ENCODE measurements at regions not wholly inside any gene's neighbourhood (a gene's known extent, or its start where the extent isn't known, plus 50 kb on each side); places are given as distances from the start of the nearest gene placed in this dataset.

GRCh38 chr16:60073376-60073775 is 1339.3 kb upstream of the GOT2 start (continued):
- no peak for TF ChIP-seq CEBPB (IDR thresholded peaks at IDR 0.05)
- no peak for TF ChIP-seq USF2 (IDR thresholded peaks at IDR 0.05)

GRCh38 chr16:60064026-60064425 is 1329.9 kb upstream of the GOT2 start:
- Histone ChIP-seq H3K4me3 (no peak overlapping the region), H3K4me1 (no peaks in the 10 kb centered on the region), H3K27ac (no peak overlapping the region), H3K4me2 (no peak overlapping the region), H3K9me3 (no peaks in the 10 kb centered on the region)
- no peak for FAIRE-seq
- ChIA-PET CTCF (no interaction called here), POLR2A (no interaction called here)
- ATAC-seq = no peak
- no peak for DNase-seq (ENCODE audit: low read depth in 1 of 2, low spot score in 1 of 2)
- TF ChIP-seq FOSB (CRISPR knock-in tag; IDR thresholded peaks at IDR 0.05) = no peak
- no peak for TF ChIP-seq EHMT2 (IDR thresholded peaks at IDR 0.05; ENCODE audit: low read depth)
- no peak for TF ChIP-seq CHD2 (IDR thresholded peaks at IDR 0.05; ENCODE audit: low read length, partially characterized antibody)
- no peak for TF ChIP-seq HEYL (CRISPR knock-in tag; IDR thresholded peaks at IDR 0.05)
- TF ChIP-seq FOXS1 (CRISPR knock-in tag; IDR thresholded peaks at IDR 0.05) = no peak
- TF ChIP-seq POLR2AphosphoS2 (conservative IDR thresholded peaks at IDR 0.05; ENCODE audit: low read length) = no peak
- TF ChIP-seq RFX5 (IDR thresholded peaks at IDR 0.05) = no peak
- TF ChIP-seq CBX8 (IDR thresholded peaks at IDR 0.05) = no peak
- TF ChIP-seq TP53 (CRISPR knock-in tag; IDR thresholded peaks at IDR 0.05) = no peak
- TF ChIP-seq TFCP2L1 (CRISPR knock-in tag; IDR thresholded peaks at IDR 0.05) = no peak
- no peak for TF ChIP-seq HMGXB4 (CRISPR knock-in tag; IDR thresholded peaks at IDR 0.05; ENCODE audit: borderline replicate concordance)
- no peak for TF ChIP-seq SREBF2 (IDR thresholded peaks at IDR 0.05)
- no peak for TF ChIP-seq JUNB (IDR thresholded peaks at IDR 0.05)
- no peak for TF ChIP-seq USF2 (IDR thresholded peaks at IDR 0.05)
- TF ChIP-seq MYC (IDR thresholded peaks at IDR 0.05; ENCODE audit: borderline replicate concordance, low read length) = no peak
- TF ChIP-seq EHF (CRISPR knock-in tag; IDR thresholded peaks at IDR 0.05) = no peak

GRCh38 chr16:60061396-60061795 is 1327.3 kb upstream of the GOT2 start:
- POLR2A ChIA-PET = no interaction called here
- ATAC-seq = no peak

GRCh38 chr16:60060731-60061130 is 1326.6 kb upstream of the GOT2 start:
- H3K4me2 ChIP-seq = no peak overlapping the region
- 52% methylated on average over 2 of the region's 2 CpGs for WGBS (ENCODE audit: missing lambda C conversion rate)
- no peak overlapping the region for H3K27ac ChIP-seq
- ATAC-seq (no peak), FAIRE-seq (no peak), DNase-seq (ENCODE audit: low read depth in 1 of 2, low spot score in 1 of 2) (no peak)
- H3K4me3 ChIP-seq = no peak overlapping the region
- TF ChIP-seq RARB (CRISPR knock-in tag; IDR thresholded peaks at IDR 0.05) (no peak), E2F6 (IDR thresholded peaks at IDR 0.05; ENCODE audit: borderline replicate concordance, low read depth) (no peak), TP53 (CRISPR knock-in tag; IDR thresholded peaks at IDR 0.05) (no peak), JUNB (IDR thresholded peaks at IDR 0.05) (no peak), EP300 (IDR thresholded peaks at IDR 0.05) (no peak), JUN (IDR thresholded peaks at IDR 0.05) (no peak), CTCF (IDR thresholded peaks at IDR 0.05) (no peak)
- ChIA-PET CTCF (no interaction called here), POLR2A (no interaction called here)
- H3K4me1 ChIP-seq = no peaks in the 10 kb centered on the region
- H3K9me3 ChIP-seq = no peaks in the 10 kb centered on the region

More at GRCh38 chr16:60061396-60061795, 1327.3 kb upstream of the GOT2 start:
- no peaks in the 10 kb centered on the region for H3K4me1 ChIP-seq
- no peaks in the 10 kb centered on the region for H3K9me3 ChIP-seq
- CTCF ChIA-PET = no interaction called here
- no peak for DNase-seq (ENCODE audit: low read depth in 1 of 2, low spot score in 1 of 2)
- TF ChIP-seq EP300 (IDR thresholded peaks at IDR 0.05) (no peak), ZNF302 (CRISPR knock-in tag; IDR thresholded peaks at IDR 0.05) (no peak), NPAS2 (CRISPR knock-in tag; IDR thresholded peaks at IDR 0.05; ENCODE audit: borderline replicate concordance) (no peak), HEYL (CRISPR knock-in tag; IDR thresholded peaks at IDR 0.05) (no peak), CHD4 (IDR thresholded peaks at IDR 0.05; ENCODE audit: borderline replicate concordance) (no peak), CBX2 (IDR thresholded peaks at IDR 0.05; ENCODE audit: borderline replicate concordance, low read depth) (no peak), CHD2 (IDR thresholded peaks at IDR 0.05; ENCODE audit: low read length, partially characterized antibody) (no peak), CBX8 (IDR thresholded peaks at IDR 0.05) (no peak)
- H3K4me3 ChIP-seq = no peak overlapping the region
- no peak for FAIRE-seq
- no peak overlapping the region for H3K4me2 ChIP-seq
- H3K27ac ChIP-seq = no peak overlapping the region
